ENCODE measurements at regions not wholly inside any gene's neighbourhood (a gene's known extent, or its start where the extent isn't known, plus 50 kb on each side); places are given as distances from the start of the nearest gene placed in this dataset.
"Not testable (repeated sequence)": the region's sequence is repeated elsewhere in the genome, so short reads cannot be mapped to it uniquely, and the experiment has no call there.

- no peak for DNase-seq (ENCODE audit: low spot score)
Measured at GRCh38 chr1:190679044-190679443, 201.4 kb upstream of the BRINP3 start.

DNA sequence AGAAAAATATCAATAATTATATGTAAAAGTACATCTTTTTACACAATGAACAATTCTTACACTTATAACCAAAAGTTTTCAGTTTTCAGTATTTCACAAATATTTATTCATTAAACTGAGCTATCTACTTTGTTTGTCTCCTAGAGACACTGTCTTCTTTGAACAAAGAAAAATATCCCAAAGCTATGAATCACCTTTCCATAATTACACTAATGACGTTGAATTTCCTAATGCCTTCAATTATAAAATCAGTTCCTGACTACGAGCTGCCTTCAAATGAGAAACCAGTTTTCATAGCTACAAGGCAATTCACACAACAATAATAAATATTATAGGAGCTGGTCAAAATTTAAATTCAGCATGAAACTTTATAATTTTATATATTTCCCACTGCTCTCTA, 201.8 kb upstream of the BRINP3 start:
- DNase-seq (ENCODE audit: low spot score) = no peak

DNA sequence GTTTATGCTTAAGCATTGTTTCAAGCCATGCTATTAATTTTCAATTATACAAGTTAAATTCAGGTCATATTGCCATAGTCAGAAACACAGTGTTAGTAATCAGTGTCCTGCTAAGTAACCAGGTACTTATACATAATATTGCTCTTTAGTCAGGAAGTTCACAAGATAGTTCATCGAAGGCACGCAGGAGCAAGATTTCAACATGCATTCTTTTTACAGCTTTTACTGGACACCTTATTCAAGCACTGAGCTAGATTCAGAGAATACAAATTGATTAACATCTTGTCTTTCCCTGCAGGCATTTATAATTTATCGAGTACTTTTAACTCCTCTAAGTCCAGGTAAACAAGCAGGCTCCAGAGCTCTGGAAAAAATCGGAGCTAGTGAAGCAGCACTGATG, 202.3 kb upstream of the BRINP3 start:
- no peak for DNase-seq (ENCODE audit: low spot score)

- no peak for DNase-seq (ENCODE audit: low spot score)
Measured at GRCh38 chr1:190685676-190686075, 208.0 kb upstream of the BRINP3 start.

GRCh38 chr1:190688096-190688495, 210.4 kb upstream of the BRINP3 start:
- no peak for DNase-seq (ENCODE audit: low spot score)

DNA sequence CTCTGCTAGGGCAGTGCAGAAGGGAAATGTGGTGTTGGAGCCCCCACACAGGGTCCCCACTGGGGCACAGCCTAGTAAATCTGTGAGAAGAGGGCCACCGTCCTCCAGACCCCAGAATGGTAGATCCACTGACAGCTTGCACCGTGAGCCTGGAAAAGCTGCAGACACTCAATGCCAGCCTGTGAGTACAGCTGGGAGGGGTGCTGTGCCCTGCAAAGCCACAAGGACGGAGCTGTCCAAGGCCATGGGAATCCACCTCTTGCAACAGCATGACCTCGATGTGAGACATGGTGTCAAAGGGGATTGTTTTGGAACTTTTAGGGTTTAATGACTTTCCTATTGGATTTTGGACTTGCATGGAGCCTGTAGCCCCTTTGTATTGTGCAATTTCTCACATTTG, 220.8 kb upstream of the BRINP3 start:
- not testable (repeated sequence) for DNase-seq (ENCODE audit: low spot score)

GRCh38 chr1:190699165-190699564, 221.5 kb upstream of the BRINP3 start:
- DNase-seq (ENCODE audit: low spot score) = no peak

GRCh38 chr1:190708418-190709057, 230.9 kb upstream of the BRINP3 start:
- DNase-seq (ENCODE audit: low spot score) = no peak

DNA sequence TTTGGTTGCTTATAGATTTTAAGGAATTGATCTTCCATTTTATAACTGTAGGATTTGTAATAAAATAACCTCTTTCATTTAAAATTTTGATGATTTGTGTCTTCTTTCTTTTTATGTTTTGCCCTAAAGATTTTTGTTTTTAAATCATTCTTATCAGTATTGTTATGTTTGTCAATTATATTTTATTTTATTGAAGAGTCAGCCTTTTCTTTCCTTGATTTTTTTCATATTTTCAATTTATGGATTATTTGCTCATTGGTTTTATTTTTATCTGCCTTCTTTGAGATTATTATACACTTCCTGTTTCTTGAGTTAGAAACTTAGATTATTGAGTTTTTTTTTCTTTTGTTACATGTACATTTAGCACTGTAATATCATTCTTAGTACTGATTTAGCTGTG, 233.4 kb upstream of the BRINP3 start:
- DNase-seq (ENCODE audit: low spot score) = no peak

- no peak for DNase-seq (ENCODE audit: low spot score)
Measured at GRCh38 chr1:190717055-190717454, 239.4 kb upstream of the BRINP3 start.

DNA sequence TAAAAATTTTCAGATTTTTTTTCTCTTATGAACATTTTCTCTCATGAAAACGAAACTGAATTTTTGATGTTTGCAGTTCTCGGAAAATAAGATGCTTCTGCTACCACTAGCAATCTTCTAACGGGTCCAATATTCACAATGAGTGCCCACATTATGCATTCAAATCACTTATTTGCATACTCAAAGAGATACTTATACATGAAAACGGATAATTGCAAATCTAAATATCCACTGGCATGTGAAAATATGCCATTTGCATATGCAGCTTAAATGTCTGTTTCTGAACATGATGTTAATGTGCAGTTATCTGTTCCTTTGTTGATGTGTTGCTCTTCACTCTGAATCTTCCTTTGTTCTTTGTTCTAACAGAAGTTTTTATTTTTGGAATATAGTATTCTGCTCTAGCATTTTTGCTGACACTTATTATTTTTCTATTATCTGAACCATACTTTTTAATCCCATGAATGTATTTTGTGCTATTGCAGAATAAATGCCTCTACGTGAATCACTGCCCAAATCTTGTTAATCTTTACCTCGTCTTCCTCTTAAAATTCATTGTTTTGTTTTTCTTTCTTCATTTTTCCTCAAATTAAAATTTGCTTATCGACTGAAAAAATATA, 259.4 kb upstream of the BRINP3 start:
- DNase-seq (ENCODE audit: low spot score) = no peak

GRCh38 chr1:190738317-190738716, 260.7 kb upstream of the BRINP3 start:
- no peak for DNase-seq (ENCODE audit: low spot score)

GRCh38 chr1:190739926-190740325, 262.3 kb upstream of the BRINP3 start:
- DNase-seq (ENCODE audit: low spot score) = no peak

GRCh38 chr1:190747704-190748103, 270.0 kb upstream of the BRINP3 start:
- DNase-seq (ENCODE audit: low spot score) = no peak

- no peak for DNase-seq (ENCODE audit: low spot score)
Measured at GRCh38 chr1:190752131-190752530, 274.5 kb upstream of the BRINP3 start.

- DNase-seq (ENCODE audit: low spot score) = no peak
Measured at GRCh38 chr1:190754666-190755065, 277.0 kb upstream of the BRINP3 start.

- no peak for DNase-seq (ENCODE audit: low spot score)
Measured at GRCh38 chr1:190759807-190760206, 282.1 kb upstream of the BRINP3 start.

- DNase-seq (ENCODE audit: low spot score) = no peak
Measured at GRCh38 chr1:190762325-190762724, 284.7 kb upstream of the BRINP3 start.

DNA sequence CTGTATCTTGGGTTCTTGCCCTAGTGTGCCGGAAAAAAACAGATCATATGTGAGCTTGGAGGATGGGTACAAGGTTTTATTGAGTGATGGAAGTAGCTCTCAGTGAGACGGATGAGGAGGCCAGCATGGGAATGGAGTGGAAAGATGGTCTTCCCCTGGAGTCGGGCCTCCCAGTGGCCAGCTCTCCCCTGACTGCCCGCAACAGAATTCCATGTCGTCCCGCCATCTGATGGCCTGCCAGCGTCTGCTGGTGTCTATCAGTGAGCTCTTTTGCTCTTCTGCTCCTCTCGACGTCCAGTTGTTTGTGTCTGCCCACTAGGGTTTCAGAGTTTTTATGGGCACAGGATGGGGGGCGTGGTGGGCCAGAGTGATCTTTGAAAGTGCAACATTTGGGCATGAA, 315.2 kb upstream of the BRINP3 start:
- DNase-seq (ENCODE audit: low spot score) = no peak

DNA sequence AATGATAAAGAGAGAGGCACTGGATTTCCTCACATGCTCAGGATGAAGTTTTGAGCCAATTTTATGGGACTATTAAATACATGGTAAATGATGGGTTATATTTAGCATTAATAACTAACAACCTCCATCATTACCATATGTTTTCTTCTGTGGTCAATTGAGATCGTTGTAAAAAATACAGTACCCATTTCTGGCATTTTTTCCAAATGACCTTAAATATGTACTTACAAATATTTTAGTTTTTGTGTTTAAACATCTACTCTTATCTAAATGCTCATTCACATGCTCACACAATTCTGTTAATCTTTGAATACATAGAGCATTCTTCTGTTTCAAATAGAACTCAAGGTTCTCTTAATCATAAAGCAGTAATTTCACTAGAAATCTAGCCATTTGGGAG, 330.0 kb upstream of the BRINP3 start:
- no peak for DNase-seq (ENCODE audit: low spot score)

- no peak for DNase-seq (ENCODE audit: low spot score)
Measured at GRCh38 chr1:190808035-190808434, 330.4 kb upstream of the BRINP3 start.

GRCh38 chr1:190809312-190809711, 331.6 kb upstream of the BRINP3 start:
- DNase-seq (ENCODE audit: low spot score) = no peak

DNA sequence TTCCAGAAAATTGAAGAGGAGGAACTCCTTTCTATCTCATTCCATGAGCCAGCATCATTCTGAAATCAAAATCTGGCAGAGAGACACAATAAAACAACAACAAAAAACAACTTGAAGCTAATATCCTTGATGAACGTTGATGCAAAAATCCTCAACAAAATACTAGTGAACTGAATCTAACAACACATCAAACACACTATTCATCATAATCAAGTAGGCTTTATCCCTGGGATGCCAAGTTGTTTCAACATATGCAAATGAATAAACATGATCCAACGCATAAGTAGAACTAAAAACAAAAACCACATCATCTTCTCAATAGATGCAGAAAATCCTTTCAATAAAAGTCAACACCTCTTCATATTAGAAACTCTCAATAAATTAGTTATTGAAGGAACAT, 335.3 kb upstream of the BRINP3 start:
- DNase-seq (ENCODE audit: low spot score) = no peak

GRCh38 chr1:190832511-190832910, 354.8 kb upstream of the BRINP3 start:
- DNase-seq (ENCODE audit: low spot score) = no peak

Measured in hepatic stellate cell (primary cell).